Fibroblast of lung (primary cell): ENCODE measurements at regions not wholly inside any gene's neighbourhood (a gene's known extent, or its start where the extent isn't known, plus 50 kb on each side); places are given as distances from the start of the nearest gene placed in this dataset.

ENCODE experiments used
- DNase-seq, 2 donors: peaks; one replicate each; pipeline versions ENCODE4 v3.0.0 to v3.0.0-alpha.2; 2010; ENCODE audit warnings: low read depth in 2 of 2
- H2AFZ ChIP-seq: 2 replicates; pipeline ENCODE4 v1.5.1; 2012; ENCODE audit warnings: low read length, control low read depth, inconsistent platforms
- H3K27ac ChIP-seq: 2 replicates; pipeline ENCODE4 v1.5.1; 2011; ENCODE audit warnings: low read length, control low read depth; ENCODE audit not compliant: insufficient read depth
- H3K27me3 ChIP-seq: 2 replicates; pipeline ENCODE4 v1.5.1; 2011; ENCODE audit warnings: mild to moderate bottlenecking, low read length; ENCODE audit not compliant: control insufficient read depth, insufficient read depth
- H3K36me3 ChIP-seq: 2 replicates; pipeline ENCODE4 v1.5.1; 2011; ENCODE audit warnings: low read length; ENCODE audit not compliant: control insufficient read depth, insufficient read depth
- H3K4me1 ChIP-seq: 2 replicates; pipeline ENCODE4 v1.5.1; 2011; ENCODE audit warnings: low read length; ENCODE audit not compliant: control insufficient read depth, insufficient read depth; ENCODE audit errors: extremely low read depth
- H3K4me2 ChIP-seq: 2 replicates; pipeline ENCODE4 v1.5.1; 2011; ENCODE audit warnings: low read length, control low read depth; ENCODE audit not compliant: insufficient read depth; ENCODE audit errors: extremely low read depth
- H3K4me3 ChIP-seq, 4 experiments: fragments of 200-600 bp in 1 of 4; sonication (generic) in 1 of 4; replicated peaks in 1 of 4; 2 replicates each; pipeline ENCODE4 v1.5.1; 2011 to 2016; ENCODE audit warnings: low read length in 4 of 4, low read depth in 3 of 4, mild to moderate bottlenecking in 3 of 4, control low read depth in 2 of 4, inconsistent platforms in 1 of 4, mixed read lengths in 1 of 4; ENCODE audit not compliant: insufficient read depth in 1 of 4; ENCODE audit errors: control extremely low read depth in 1 of 4
- H3K79me2 ChIP-seq: 2 replicates; pipeline ENCODE4 v1.5.1; 2012; ENCODE audit warnings: mild to moderate bottlenecking, low read length, inconsistent platforms; ENCODE audit not compliant: control insufficient read depth, insufficient read depth
- H3K9ac ChIP-seq: 2 replicates; pipeline ENCODE4 v1.5.1; 2011; ENCODE audit warnings: mild to moderate bottlenecking, low read length, control low read depth; ENCODE audit not compliant: insufficient read depth
- H3K9me3 ChIP-seq: 2 replicates; pipeline ENCODE4 v1.5.1; 2012; ENCODE audit warnings: low read depth, low read length; ENCODE audit not compliant: control insufficient read depth, insufficient read depth
- H4K20me1 ChIP-seq: 2 replicates; pipeline ENCODE4 v1.5.1; 2011; ENCODE audit warnings: low read length; ENCODE audit not compliant: control insufficient read depth, insufficient read depth; ENCODE audit errors: extremely low read depth
- CTCF ChIP-seq, 2 donors: IDR thresholded peaks in 1 of 2; conservative IDR thresholded peaks in 1 of 2; 1 replicate in 1 of 2; 2 replicates in 1 of 2; pipeline ENCODE4 v1.5.1; 2011 to 2012; ENCODE audit warnings: low read length in 2 of 2, control low read depth in 1 of 2, inconsistent platforms in 1 of 2, low read depth in 1 of 2, mild to moderate bottlenecking in 1 of 2
- EZH2 ChIP-seq: IDR thresholded peaks from 2 replicates; pipeline ENCODE4 v1.5.1; 2012; ENCODE audit warnings: low read length, control low read depth, mild to moderate bottlenecking; ENCODE audit errors: missing control alignments

- H3K4me1 ChIP-seq = no peaks in the 10 kb centered on the region
- H3K79me2 ChIP-seq = no peaks in the 10 kb centered on the region
- no peaks in the 10 kb centered on the region for H3K36me3 ChIP-seq
- H3K4me3 ChIP-seq = no peak overlapping the region
- H4K20me1 ChIP-seq = no peaks in the 10 kb centered on the region
- peak in 1 of 2 donors; percentile 93 for DNase-seq
- no peak overlapping the region for H3K27ac ChIP-seq
- TF ChIP-seq EZH2 = no peak
- TF ChIP-seq CTCF (conservative IDR thresholded peaks at IDR 0.05 in 1 of 2, IDR thresholded peaks at IDR 0.05 in 1 of 2; ENCODE audit: low read depth in 1 of 2, low read length in 2 of 2) = no peak
- no peak overlapping the region for H3K4me2 ChIP-seq
- no peaks in the 10 kb centered on the region for H3K27me3 ChIP-seq
- H3K9me3 ChIP-seq = no peaks in the 10 kb centered on the region
- no peak overlapping the region for H3K9ac ChIP-seq
- H2AFZ ChIP-seq = no peak overlapping the region
These were observed 659.4 kb downstream of the METTL15 start for GRCh38 chr11:28767574-28767973.

GRCh38 chr11:28763876-28764275 lies 655.7 kb downstream of the METTL15 start:
- no peaks in the 10 kb centered on the region for H3K27me3 ChIP-seq
- H3K36me3 ChIP-seq = no peaks in the 10 kb centered on the region
- no peak for TF ChIP-seq EZH2
- TF ChIP-seq CTCF (conservative IDR thresholded peaks at IDR 0.05 in 1 of 2, IDR thresholded peaks at IDR 0.05 in 1 of 2; ENCODE audit: low read depth in 1 of 2, low read length in 2 of 2) = no peak
- peak in 1 of 2 donors; percentile 61 for DNase-seq
- no peaks in the 10 kb centered on the region for H3K79me2 ChIP-seq
- no peak overlapping the region for H3K4me2 ChIP-seq
- H3K9ac ChIP-seq = no peak overlapping the region
- no peak overlapping the region for H2AFZ ChIP-seq
- no peak overlapping the region for H3K27ac ChIP-seq
- no peaks in the 10 kb centered on the region for H3K4me1 ChIP-seq
- H3K9me3 ChIP-seq = no peaks in the 10 kb centered on the region
- H4K20me1 ChIP-seq = no peaks in the 10 kb centered on the region
- H3K4me3 ChIP-seq = no peak overlapping the region

GRCh38 chr11:28763151-28763550 lies 655.0 kb downstream of the METTL15 start:
- Histone ChIP-seq H3K79me2 (no peaks in the 10 kb centered on the region), H3K4me2 (no peak overlapping the region), H3K27me3 (no peaks in the 10 kb centered on the region), H2AFZ (no peak overlapping the region), H3K36me3 (no peaks in the 10 kb centered on the region), H3K9ac (no peak overlapping the region), H4K20me1 (no peaks in the 10 kb centered on the region), H3K9me3 (no peaks in the 10 kb centered on the region), H3K4me1 (no peaks in the 10 kb centered on the region), H3K27ac (no peak overlapping the region), H3K4me3 (no peak overlapping the region)
- no peak for TF ChIP-seq CTCF (conservative IDR thresholded peaks at IDR 0.05 in 1 of 2, IDR thresholded peaks at IDR 0.05 in 1 of 2; ENCODE audit: low read depth in 1 of 2, low read length in 2 of 2)
- no peak for TF ChIP-seq EZH2
- no peak for DNase-seq
